ENCODE measurements at regions not wholly inside any gene's neighbourhood (a gene's known extent, or its start where the extent isn't known, plus 50 kb on each side); places are given as distances from the start of the nearest gene placed in this dataset.

DNA sequence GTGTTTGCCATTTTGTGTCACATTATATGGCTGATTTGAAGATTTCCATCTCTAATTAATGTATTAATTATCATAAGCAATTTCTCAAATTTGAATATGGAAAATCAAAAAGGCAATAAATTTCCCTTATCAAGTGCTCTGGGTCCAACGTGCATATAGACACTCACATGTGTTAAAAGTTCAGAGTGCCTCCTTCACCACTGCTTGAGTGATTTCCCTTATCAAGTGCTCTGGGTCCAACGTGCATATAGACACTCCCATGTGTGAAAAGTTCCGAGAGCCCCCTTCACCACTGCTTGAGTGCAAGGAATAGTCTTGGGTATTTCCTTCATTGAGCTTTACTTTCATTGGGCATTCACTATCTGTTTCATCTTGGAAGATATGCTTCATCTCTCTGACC is 421.0 kb upstream of the ZNF717 start:
- no peaks in the 10 kb centered on the region for H3K27me3 ChIP-seq
- H3K4me3 ChIP-seq: no peak overlapping the region
- H3K4me1 ChIP-seq: no peaks in the 10 kb centered on the region
- TF ChIP-seq, protein P1, sequence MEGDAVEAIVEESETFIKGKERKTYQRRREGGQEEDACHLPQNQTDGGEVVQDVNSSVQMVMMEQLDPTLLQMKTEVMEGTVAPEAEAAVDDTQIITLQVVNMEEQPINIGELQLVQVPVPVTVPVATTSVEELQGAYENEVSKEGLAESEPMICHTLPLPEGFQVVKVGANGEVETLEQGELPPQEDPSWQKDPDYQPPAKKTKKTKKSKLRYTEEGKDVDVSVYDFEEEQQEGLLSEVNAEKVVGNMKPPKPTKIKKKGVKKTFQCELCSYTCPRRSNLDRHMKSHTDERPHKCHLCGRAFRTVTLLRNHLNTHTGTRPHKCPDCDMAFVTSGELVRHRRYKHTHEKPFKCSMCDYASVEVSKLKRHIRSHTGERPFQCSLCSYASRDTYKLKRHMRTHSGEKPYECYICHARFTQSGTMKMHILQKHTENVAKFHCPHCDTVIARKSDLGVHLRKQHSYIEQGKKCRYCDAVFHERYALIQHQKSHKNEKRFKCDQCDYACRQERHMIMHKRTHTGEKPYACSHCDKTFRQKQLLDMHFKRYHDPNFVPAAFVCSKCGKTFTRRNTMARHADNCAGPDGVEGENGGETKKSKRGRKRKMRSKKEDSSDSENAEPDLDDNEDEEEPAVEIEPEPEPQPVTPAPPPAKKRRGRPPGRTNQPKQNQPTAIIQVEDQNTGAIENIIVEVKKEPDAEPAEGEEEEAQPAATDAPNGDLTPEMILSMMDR (IDR thresholded peaks at IDR 0.05): no peak
- TF ChIP-seq EP300 (IDR thresholded peaks at IDR 0.05) (no peak), POLR2A (IDR thresholded peaks at IDR 0.05; ENCODE audit: low read depth) (no peak), POLR2AphosphoS5 (IDR thresholded peaks at IDR 0.05) (no peak)
- no peaks in the 10 kb centered on the region for H3K9me3 ChIP-seq
- DNase-seq (ENCODE audit: extremely low spot score): no peak
- 83% methylated on average over 3 of the region's 3 CpGs for WGBS
- intact Hi-C loops (cut with DNase I): no loop called here
- H3K36me3 ChIP-seq: no peaks in the 10 kb centered on the region
- no peak overlapping the region for H3K27ac ChIP-seq (replicated peaks in 1 of 4)

DNA sequence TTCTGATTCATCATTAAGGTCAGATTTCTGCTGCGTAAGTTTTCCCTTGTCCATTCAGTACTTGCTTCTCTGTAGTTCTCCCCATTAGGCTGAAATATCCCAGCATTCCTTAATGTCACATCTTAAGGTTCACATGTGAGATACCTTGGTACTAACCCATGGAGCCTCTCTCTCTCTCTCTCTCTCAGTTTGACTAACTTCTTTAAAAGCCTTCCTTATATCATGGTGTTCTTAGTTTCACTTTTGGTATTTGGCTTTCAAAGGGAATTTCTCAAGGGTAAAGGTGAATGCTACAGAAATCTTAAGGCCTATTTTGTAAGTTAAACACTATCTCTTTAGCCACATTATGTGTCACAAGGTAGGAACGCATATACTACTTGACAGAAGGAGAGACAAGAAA is 427.3 kb upstream of the ZNF717 start:
- 87% methylated on average over 2 of the region's 2 CpGs for WGBS
- intact Hi-C loops (cut with DNase I): no loop called here
- no peaks in the 10 kb centered on the region for H3K27me3 ChIP-seq

DNA sequence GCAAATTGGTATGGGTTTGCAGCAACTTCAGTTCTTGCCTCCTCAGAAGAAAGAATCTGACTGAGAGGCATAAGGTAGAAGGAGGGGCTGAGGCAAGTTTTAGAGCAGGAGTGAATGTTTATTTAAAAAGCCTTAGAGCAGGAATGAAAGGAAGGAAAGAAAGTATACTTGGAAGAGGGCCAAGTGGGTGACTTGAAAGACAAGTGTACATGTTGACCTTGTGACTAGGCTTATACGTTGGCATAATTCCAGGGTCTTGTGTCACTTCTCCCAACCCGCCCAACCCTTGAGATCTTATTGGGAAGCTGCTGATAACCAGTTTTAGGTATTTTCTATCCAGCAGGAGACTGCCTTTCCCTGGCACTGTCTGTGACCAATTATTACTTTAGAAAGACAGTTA is 436.9 kb upstream of the ZNF717 start:
- no peaks in the 10 kb centered on the region for H3K36me3 ChIP-seq
- WGBS: 36% methylated on average over 2 of the region's 2 CpGs

More for the DNA sequence above, 427.3 kb upstream of the ZNF717 start:
- Histone ChIP-seq H3K36me3 (no peaks in the 10 kb centered on the region), H3K4me1 (no peaks in the 10 kb centered on the region), H3K27ac (replicated peaks in 1 of 4) (no peak overlapping the region), H3K9me3 (peaks cover 0 to 9% (median 4%) of the 10 kb centered on the region in 4 donors), H3K4me3 (no peak overlapping the region)
- TF ChIP-seq POLR2AphosphoS5 (IDR thresholded peaks at IDR 0.05) (no peak), EP300 (IDR thresholded peaks at IDR 0.05) (no peak), POLR2A (IDR thresholded peaks at IDR 0.05; ENCODE audit: low read depth) (no peak)
- TF ChIP-seq, protein P1 (IDR thresholded peaks at IDR 0.05): no peak
- no peak for DNase-seq (ENCODE audit: extremely low spot score)

DNA sequence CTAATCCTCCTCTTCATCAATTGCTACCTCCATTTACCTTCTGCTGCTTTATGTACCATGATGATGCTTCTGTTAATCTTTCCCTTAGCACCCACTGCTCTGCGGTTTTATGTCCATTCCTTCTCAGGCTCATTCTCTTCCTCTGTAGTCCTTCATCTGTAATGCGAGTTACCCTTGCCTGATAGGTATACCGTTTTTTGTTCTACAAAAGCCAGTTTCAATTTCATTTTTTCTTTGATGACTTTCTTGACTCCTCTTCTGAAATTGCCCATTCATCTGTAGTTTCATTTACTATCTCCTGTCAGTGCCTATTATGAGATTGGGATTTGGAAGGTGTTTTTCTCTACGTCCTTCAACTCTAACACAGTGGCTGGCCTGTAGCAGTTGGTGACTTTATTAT is 445.9 kb upstream of the ZNF717 start:
- no peak for DNase-seq (ENCODE audit: extremely low spot score)
- no peak overlapping the region for H3K27ac ChIP-seq (replicated peaks in 1 of 4)
- no peaks in the 10 kb centered on the region for H3K36me3 ChIP-seq
- intact Hi-C loops (cut with DNase I): no loop called here
- H3K4me1 ChIP-seq: no peaks in the 10 kb centered on the region
- WGBS: 92% methylated on average over 4 of the region's 4 CpGs
- no peak overlapping the region for H3K4me3 ChIP-seq
- no peaks in the 10 kb centered on the region for H3K27me3 ChIP-seq
- no peaks in the 10 kb centered on the region for H3K9me3 ChIP-seq
- TF ChIP-seq, protein P1 (IDR thresholded peaks at IDR 0.05): no peak
- no peak for TF ChIP-seq EP300 (IDR thresholded peaks at IDR 0.05)
- TF ChIP-seq POLR2A (IDR thresholded peaks at IDR 0.05; ENCODE audit: low read depth): no peak
- no peak for TF ChIP-seq POLR2AphosphoS5 (IDR thresholded peaks at IDR 0.05)

More for the DNA sequence above, 436.9 kb upstream of the ZNF717 start:
- no peaks in the 10 kb centered on the region for H3K27me3 ChIP-seq
- intact Hi-C loops (cut with DNase I): no loop called here
- TF ChIP-seq EP300 (IDR thresholded peaks at IDR 0.05) (no peak), POLR2AphosphoS5 (IDR thresholded peaks at IDR 0.05) (no peak), POLR2A (IDR thresholded peaks at IDR 0.05; ENCODE audit: low read depth) (no peak)
- TF ChIP-seq, protein P1 (IDR thresholded peaks at IDR 0.05): no peak
- H3K9me3 ChIP-seq: no peaks in the 10 kb centered on the region
- DNase-seq (ENCODE audit: extremely low spot score): no peak
- no peak overlapping the region for H3K27ac ChIP-seq (replicated peaks in 1 of 4)
- no peaks in the 10 kb centered on the region for H3K4me1 ChIP-seq
- H3K4me3 ChIP-seq: no peak overlapping the region

Data from esophagus muscularis mucosa (tissue), 4 donors.